Suprapubic skin (tissue), 4 donors: ENCODE measurements at regions not wholly inside any gene's neighbourhood (a gene's known extent, or its start where the extent isn't known, plus 50 kb on each side); places are given as distances from the start of the nearest gene placed in this dataset.

ENCODE experiments used
- DNase-seq, 2 donors: peaks; one replicate each; pipeline ENCODE4 v3.0.0-alpha.2; 2019; ENCODE audit warnings: low spot score in 2 of 2
- H3K27ac ChIP-seq: fragments of 200-600 bp; sonication (generic); one replicate; pipeline ENCODE4 v1.5.1; 2019
- H3K27me3 ChIP-seq: fragments of 200-600 bp; sonication (generic); one replicate; pipeline ENCODE4 v1.5.1; 2019
- H3K36me3 ChIP-seq: fragments of 200-600 bp; sonication (generic); one replicate; pipeline ENCODE4 v1.5.1; 2019
- H3K4me1 ChIP-seq: fragments of 200-600 bp; sonication (generic); one replicate; pipeline ENCODE4 v1.5.1; 2019
- H3K4me3 ChIP-seq: fragments of 200-600 bp; sonication (generic); one replicate; pipeline ENCODE4 v1.5.1; 2019; ENCODE audit warnings: mild to moderate bottlenecking
- H3K9me3 ChIP-seq: fragments of 200-600 bp; sonication (generic); one replicate; pipeline ENCODE4 v1.5.1; 2019
- CTCF ChIP-seq, 2 donors: fragments of 200-600 bp in 1 of 2; fragments of 450-650 bp in 1 of 2; sonication (generic) in 1 of 2; IDR thresholded peaks; one replicate each; pipeline ENCODE4 v1.5.1; 2016 to 2019; ENCODE audit warnings: antibody characterized with exemption in 2 of 2, mild to moderate bottlenecking in 1 of 2, moderate library complexity in 1 of 2
- EP300 ChIP-seq: sonication (generic); formaldehyde crosslinking; IDR thresholded peaks from one replicate; pipeline ENCODE4 v1.6.1; 2017; ENCODE audit warnings: antibody characterized with exemption
- POLR2A ChIP-seq, 2 donors: fragments of 450-650 bp; IDR thresholded peaks; one replicate each; pipeline ENCODE4 v1.6.1; 2017; ENCODE audit warnings: antibody characterized with exemption in 2 of 2, mild to moderate bottlenecking in 2 of 2, moderate library complexity in 2 of 2
- POLR2AphosphoS5 ChIP-seq, 3 donors: sonication (generic); formaldehyde crosslinking; IDR thresholded peaks; one replicate each; pipeline ENCODE4 v1.6.1; 2017; ENCODE audit warnings: antibody characterized with exemption in 3 of 3
- WGBS: methylation state at CpG from one replicate; pipeline ENCODE4 v1.1.5; 2018; 5-methylcytosine and 5-hydroxymethylcytosine counted together

- H3K27ac ChIP-seq = no peak overlapping the region
- WGBS = 60% methylated on average over 1 of the region's 1 CpG
- TF ChIP-seq EP300 (no peak), POLR2A (IDR thresholded peaks at IDR 0.05) (no peak), POLR2AphosphoS5 (IDR thresholded peaks at IDR 0.05) (no peak)
Observed at GRCh38 chrX:122078079-122078478, 1030.7 kb downstream of the GLUD2 start.

GRCh38 chrX:122087341-122087740 is 1039.9 kb downstream of the GLUD2 start:
- DNase-seq = no peak
- Histone ChIP-seq H3K36me3 (no peaks in the 10 kb centered on the region), H3K9me3 (no peaks in the 10 kb centered on the region), H3K27ac (no peak overlapping the region), H3K4me1 (no peaks in the 10 kb centered on the region), H3K27me3 (no peaks in the 10 kb centered on the region), H3K4me3 (no peak overlapping the region)
- TF ChIP-seq POLR2AphosphoS5 (IDR thresholded peaks at IDR 0.05) (no peak), EP300 (no peak), CTCF (IDR thresholded peaks at IDR 0.05) (no peak), POLR2A (IDR thresholded peaks at IDR 0.05) (no peak)
- WGBS = 0% methylated on average over 1 of the region's 1 CpG

More at GRCh38 chrX:122078079-122078478, 1030.7 kb downstream of the GLUD2 start:
- no peaks in the 10 kb centered on the region for H3K4me1 ChIP-seq
- no peak for DNase-seq
- no peaks in the 10 kb centered on the region for H3K9me3 ChIP-seq
- H3K4me3 ChIP-seq = no peak overlapping the region
- H3K36me3 ChIP-seq = no peaks in the 10 kb centered on the region
- no peaks in the 10 kb centered on the region for H3K27me3 ChIP-seq

GRCh38 chrX:122091571-122091970 is 1044.2 kb downstream of the GLUD2 start:
- no peak overlapping the region for H3K27ac ChIP-seq
- H3K9me3 ChIP-seq = no peaks in the 10 kb centered on the region
- H3K27me3 ChIP-seq = no peaks in the 10 kb centered on the region
- DNase-seq = no peak
- TF ChIP-seq EP300 = no peak
- no peak for TF ChIP-seq CTCF (IDR thresholded peaks at IDR 0.05)
- no peak for TF ChIP-seq POLR2A (IDR thresholded peaks at IDR 0.05)
- H3K36me3 ChIP-seq = no peaks in the 10 kb centered on the region
- no peaks in the 10 kb centered on the region for H3K4me1 ChIP-seq
- H3K4me3 ChIP-seq = no peak overlapping the region

- H3K4me3 ChIP-seq = no peak overlapping the region
- H3K36me3 ChIP-seq = no peaks in the 10 kb centered on the region
- no peaks in the 10 kb centered on the region for H3K9me3 ChIP-seq
- DNase-seq = no peak
- no peaks in the 10 kb centered on the region for H3K27me3 ChIP-seq
- TF ChIP-seq POLR2AphosphoS5 (IDR thresholded peaks at IDR 0.05) (no peak), POLR2A (IDR thresholded peaks at IDR 0.05) (no peak), EP300 (no peak), CTCF (IDR thresholded peaks at IDR 0.05) (no peak)
- 79% methylated on average over 3 of the region's 3 CpGs for WGBS
- no peak overlapping the region for H3K27ac ChIP-seq
- no peaks in the 10 kb centered on the region for H3K4me1 ChIP-seq
Observed at GRCh38 chrX:122092360-122092759, 1045.0 kb downstream of the GLUD2 start.

GRCh38 chrX:122092978-122093377 is 1045.6 kb downstream of the GLUD2 start:
- Histone ChIP-seq H3K9me3 (no peaks in the 10 kb centered on the region), H3K4me3 (no peak overlapping the region), H3K4me1 (no peaks in the 10 kb centered on the region), H3K27ac (no peak overlapping the region), H3K27me3 (no peaks in the 10 kb centered on the region), H3K36me3 (no peaks in the 10 kb centered on the region)
- DNase-seq = no peak
- WGBS = 87% methylated on average over 2 of the region's 2 CpGs
- TF ChIP-seq CTCF (IDR thresholded peaks at IDR 0.05) = no peak
- no peak for TF ChIP-seq POLR2AphosphoS5 (IDR thresholded peaks at IDR 0.05)
- TF ChIP-seq POLR2A (IDR thresholded peaks at IDR 0.05) = no peak
- no peak for TF ChIP-seq EP300

GRCh38 chrX:122094611-122095010 is 1047.2 kb downstream of the GLUD2 start:
- no peak overlapping the region for H3K4me3 ChIP-seq
- DNase-seq = no peak
- H3K36me3 ChIP-seq = no peaks in the 10 kb centered on the region
- no peaks in the 10 kb centered on the region for H3K27me3 ChIP-seq
- H3K27ac ChIP-seq = no peak overlapping the region
- no peaks in the 10 kb centered on the region for H3K4me1 ChIP-seq
- TF ChIP-seq POLR2AphosphoS5 (IDR thresholded peaks at IDR 0.05) = no peak
- TF ChIP-seq EP300 = no peak
- no peak for TF ChIP-seq POLR2A (IDR thresholded peaks at IDR 0.05)
- TF ChIP-seq CTCF (IDR thresholded peaks at IDR 0.05) = no peak
- H3K9me3 ChIP-seq = no peaks in the 10 kb centered on the region
